IPS DF 4.7 (cell line): ENCODE measurements at regions not wholly inside any gene's neighbourhood (a gene's known extent, or its start where the extent isn't known, plus 50 kb on each side); places are given as distances from the start of the nearest gene placed in this dataset.
"Not testable (repeated sequence)": the region's sequence is repeated elsewhere in the genome, so short reads cannot be mapped to it uniquely, and the experiment has no call there.

Experiments used
- DNase-seq: peaks from one replicate; pipeline ENCODE4 v3.0.0-alpha.2; 2013; ENCODE audit warnings: low spot score; ENCODE audit errors: extremely low read depth

DNA sequence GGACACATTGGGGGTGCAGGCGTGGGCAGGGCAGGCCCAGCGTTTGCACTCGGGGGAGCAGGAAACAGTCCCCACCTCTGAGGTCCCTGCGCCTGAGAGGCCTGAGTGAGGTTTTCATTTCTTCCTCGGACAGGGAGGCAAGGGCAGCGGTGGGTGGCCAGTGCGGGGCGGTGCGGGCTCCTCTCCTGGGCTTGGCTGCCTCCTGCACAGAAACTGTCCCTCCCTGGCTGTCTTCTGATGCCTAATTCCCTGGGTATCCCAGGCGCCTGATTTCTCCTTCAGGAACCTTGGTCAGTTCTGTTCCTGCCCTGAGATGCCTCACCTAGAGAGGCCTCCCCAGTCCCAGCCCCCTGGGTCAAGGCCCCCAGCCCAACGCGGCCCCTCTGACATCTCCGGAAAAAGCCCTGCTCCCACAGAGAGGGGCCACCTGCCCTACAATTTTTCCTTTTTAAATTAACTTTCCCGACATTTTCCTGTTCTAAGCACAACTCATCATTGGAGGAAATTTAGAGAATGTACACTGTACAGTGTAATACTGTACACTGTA is 260.3 kb downstream of the ADGRD1 start:
- DNase-seq, result no peak

- DNase-seq, result not testable (repeated sequence)
These were observed 261.2 kb downstream of the ADGRD1 start for GRCh38 chr12:131214936-131215335.

DNA sequence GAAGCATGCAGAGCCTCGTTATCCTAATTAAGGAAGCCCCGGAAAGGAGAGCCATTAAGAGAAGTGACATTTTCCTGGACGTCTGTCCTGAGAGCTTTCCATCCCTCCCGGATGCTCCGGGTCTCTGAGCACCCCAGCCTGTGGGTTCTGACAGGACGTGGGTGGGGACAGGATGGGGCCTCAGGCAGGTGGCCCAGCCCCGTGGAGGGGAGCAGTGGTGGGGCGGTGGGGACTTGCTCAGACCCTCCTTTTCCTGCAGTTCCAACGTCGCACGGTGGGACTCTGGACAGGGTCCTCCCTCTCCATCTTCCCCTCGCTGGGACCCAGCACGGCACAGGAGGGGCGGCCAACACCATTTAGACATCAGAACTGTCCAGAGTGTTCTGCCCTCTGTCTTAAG is 262.9 kb downstream of the ADGRD1 start:
- not testable (repeated sequence) for DNase-seq

GRCh38 chr12:131217024-131217586 is 263.4 kb downstream of the ADGRD1 start:
- DNase-seq, result no peak

DNA sequence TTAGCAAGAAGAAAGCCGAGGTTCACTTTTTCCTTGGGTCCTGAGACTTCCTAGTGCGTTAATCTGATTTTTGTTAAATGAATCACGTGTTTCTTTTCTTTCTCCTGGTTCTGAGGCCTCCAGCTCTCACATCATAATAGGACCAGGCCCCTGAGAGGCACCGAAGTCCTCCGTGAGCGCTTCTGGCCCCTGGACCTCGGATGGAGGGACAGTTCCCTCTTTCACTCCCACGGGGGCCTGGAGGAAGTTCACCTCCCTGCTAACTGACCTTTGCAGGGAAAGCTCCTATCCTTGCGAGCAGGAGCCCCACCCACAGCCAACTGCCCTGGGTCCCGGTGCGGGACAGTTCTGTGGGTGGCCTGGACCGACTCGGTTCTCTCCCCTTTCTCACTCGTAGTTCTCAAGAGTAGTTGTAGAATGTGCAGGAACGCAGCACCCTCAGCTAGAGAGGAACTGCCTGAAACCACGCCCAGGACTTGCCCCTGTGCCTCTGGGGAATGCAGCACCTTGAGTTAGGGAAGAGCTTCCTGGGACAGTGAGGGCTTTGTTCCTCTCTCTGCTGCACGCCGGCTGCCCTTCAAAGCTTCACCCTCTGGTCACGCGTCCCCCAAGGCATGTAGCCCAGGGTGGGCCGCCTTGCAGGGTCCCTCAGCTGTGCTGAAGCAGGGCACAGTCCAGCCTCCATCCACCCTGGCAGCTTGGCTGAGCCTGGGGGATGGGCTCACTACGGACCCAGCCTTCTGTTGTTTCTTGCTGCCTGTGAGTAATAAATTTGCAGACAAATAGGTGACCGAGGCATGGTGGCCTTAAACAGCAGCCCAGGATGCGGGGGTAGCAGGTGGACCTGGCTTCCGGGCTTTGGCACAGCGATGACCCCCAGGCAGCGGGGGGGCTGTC is 264.6 kb downstream of the ADGRD1 start:
- no peak for DNase-seq

GRCh38 chr12:131218923-131219669 is 265.4 kb downstream of the ADGRD1 start:
- no peak for DNase-seq

GRCh38 chr12:131219670-131220330 is 266.1 kb downstream of the ADGRD1 start:
- DNase-seq, result no peak

- no peak for DNase-seq
These were observed 266.6 kb downstream of the ADGRD1 start for GRCh38 chr12:131220331-131220685.

DNA sequence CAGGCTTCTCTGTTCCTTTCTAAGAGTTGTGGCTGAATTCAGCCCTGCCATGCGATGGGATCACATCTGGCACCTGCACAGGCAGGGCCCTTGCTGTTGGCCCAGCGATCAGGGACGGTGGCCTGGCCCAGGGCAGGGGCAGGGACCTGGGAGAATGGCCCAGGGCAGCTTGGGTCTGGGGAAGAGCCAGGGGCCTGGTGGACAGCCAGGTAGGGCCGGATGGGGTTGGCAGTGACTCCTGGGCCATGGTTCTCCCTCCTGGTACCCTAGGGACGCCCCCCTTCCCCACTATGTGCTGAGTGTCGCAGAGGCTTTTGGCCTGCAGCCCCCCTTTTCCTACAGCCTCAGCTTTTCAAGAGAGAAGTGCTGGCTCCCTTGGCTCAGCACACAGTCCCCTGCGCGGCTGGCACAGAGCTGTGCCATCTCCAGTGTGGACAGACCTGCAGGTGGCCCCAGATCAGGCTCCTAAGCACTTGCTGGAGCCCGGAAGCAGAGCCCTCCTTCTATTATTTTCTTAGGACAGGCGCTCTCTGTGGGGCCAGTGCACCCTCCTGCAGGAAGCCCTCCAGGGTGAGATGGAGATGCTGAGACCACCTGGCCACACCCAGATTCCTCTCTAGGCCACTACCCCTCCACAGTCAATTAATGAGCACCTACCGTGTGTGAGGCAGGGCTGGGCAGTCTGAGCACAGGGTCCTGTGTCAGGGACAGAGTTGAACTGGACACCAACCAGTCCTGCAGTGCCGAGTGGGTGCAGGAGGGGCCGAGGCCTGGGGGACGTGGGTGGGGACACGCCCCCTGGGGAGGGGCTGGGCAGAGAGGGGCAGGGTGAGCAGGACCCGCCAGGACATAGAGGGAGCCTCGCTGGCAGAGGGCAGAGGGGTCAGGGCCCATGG is 267.6 kb downstream of the ADGRD1 start:
- no peak for DNase-seq

DNA sequence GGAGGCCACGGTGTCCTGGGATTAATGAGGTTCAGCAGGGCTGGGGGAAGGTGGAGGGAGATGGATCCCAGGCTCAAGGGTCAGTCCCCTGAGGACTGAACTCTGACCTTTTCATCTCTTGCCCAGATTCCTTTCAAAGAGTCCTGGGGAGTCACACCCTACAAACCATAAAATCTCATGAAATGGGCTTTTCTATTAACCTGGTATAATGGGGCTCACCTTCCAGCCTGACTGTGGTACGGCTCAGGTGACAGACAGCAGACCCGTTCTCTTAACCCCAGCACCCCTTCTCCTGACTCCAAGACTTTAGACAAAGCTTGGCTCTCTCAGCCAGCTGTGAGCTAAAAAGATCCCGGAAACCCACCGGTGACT is 268.2 kb downstream of the ADGRD1 start:
- no peak for DNase-seq

DNA sequence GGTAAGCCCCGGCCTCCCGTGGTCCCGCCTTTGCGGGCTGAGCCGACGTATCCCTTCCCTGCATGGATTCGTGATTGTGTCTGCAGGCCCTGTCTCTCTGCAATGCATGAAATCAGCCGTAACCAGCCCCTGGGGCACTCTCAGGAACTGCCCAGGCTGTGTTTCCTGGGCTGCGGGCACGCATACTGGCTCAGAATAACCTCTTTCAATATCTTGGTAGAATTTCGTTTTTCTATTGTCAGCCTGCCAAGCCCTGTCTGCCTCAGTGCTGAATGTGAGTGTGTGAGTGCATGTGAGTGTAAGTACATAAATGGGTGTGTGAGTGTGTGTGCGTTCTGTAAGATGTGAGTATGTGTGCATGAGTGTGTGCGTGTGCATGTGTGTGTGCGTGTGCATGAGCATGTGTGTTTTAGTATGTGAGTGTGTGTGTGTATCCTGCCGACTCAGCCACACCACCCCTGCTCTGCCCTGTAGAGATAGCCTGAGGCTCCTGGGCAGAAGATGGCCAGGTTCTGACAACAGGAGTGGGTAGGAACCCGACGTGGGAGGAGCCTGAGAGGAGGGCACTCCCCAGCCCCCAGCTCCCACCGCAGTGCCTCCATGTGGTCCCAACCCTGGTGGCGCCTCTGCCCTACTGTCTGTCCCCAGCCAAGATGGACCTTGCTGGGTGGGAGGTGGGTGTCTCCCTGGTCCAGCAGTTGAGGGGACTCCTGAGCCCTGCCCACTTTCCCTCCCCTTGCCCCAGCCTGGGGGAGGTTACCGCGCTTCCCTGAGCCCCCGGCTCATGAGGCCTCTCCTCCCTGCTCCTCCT is 268.8 kb downstream of the ADGRD1 start:
- DNase-seq, result no peak

- DNase-seq, result no peak
These were observed 269.6 kb downstream of the ADGRD1 start for GRCh38 chr12:131223171-131223761.

DNA sequence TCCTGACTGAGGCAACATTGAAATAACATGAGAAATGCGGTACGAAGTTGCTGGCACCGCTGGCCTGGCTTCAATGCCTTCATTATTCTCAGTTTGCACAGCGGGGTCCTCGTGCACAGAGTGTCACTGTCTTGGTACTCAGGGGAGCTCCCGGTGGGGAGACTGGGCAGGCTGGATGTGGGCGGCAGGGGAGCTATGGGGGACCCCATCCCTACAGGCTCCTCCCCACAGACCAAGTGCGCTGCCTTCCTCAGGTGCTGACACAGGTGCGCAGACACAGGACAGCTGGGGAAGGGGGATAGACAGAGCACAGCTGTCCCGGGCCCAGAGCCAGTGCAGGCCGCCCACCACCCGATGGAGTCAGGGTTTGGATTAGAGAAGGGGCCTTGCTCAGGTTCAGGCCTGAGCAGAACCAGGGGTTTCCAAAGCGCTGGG is 270.1 kb downstream of the ADGRD1 start:
- no peak for DNase-seq

GRCh38 chr12:131224226-131225065 is 270.7 kb downstream of the ADGRD1 start:
- not testable (repeated sequence) for DNase-seq

GRCh38 chr12:131225066-131225380 is 271.3 kb downstream of the ADGRD1 start:
- DNase-seq, result not testable (repeated sequence)

GRCh38 chr12:131226345-131227265 is 272.9 kb downstream of the ADGRD1 start:
- no peak for DNase-seq

DNA sequence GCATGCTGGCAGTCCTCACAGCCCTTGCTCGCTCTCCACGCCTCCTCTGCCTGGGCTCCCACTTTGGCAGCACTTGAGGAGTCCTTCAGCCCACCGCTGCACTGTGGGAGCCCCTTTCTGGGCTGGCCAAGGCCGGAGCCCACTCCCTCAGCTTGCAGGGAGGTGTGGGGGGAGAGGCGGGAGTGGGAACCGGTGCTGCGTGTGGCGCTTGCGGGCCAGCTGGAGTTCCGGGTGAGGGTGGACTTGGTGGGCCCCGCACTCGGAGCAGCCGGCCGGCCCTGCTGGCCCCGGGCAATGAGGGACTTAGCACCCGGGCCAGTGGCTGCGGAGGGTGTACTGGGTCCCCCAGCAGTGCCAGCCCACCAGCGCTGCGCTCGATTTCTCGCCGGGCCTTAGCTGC is 273.9 kb downstream of the ADGRD1 start:
- not testable (repeated sequence) for DNase-seq
